Gastroesophageal sphincter (tissue), 3 donors: ENCODE measurements at regions not wholly inside any gene's neighbourhood (a gene's known extent, or its start where the extent isn't known, plus 50 kb on each side); places are given as distances from the start of the nearest gene placed in this dataset.

ENCODE experiments used
- CTCF ChIP-seq, 4 experiments: fragments of 200-600 bp in 2 of 4; fragments of 450-650 bp in 2 of 4; sonication (generic) in 1 of 4; IDR thresholded peaks; one replicate each; pipeline ENCODE4 v1.5.1; 2017 to 2019; ENCODE audit warnings: antibody characterized with exemption in 4 of 4, mild to moderate bottlenecking in 2 of 4, moderate library complexity in 2 of 4
- POLR2AphosphoS5 ChIP-seq: sonication (generic); formaldehyde crosslinking; IDR thresholded peaks from one replicate; pipeline ENCODE4 v1.6.1; 2017; ENCODE audit warnings: antibody characterized with exemption

- TF ChIP-seq POLR2AphosphoS5 (no peak), CTCF (IDR thresholded peaks at IDR 0.05) (no peak)
These were observed 666.2 kb downstream of the PDCD6IP start for GRCh38 chr3:34464646-34465045.
